ENCODE measurements at regions not wholly inside any gene's neighbourhood (a gene's known extent, or its start where the extent isn't known, plus 50 kb on each side); places are given as distances from the start of the nearest gene placed in this dataset.

DNA sequence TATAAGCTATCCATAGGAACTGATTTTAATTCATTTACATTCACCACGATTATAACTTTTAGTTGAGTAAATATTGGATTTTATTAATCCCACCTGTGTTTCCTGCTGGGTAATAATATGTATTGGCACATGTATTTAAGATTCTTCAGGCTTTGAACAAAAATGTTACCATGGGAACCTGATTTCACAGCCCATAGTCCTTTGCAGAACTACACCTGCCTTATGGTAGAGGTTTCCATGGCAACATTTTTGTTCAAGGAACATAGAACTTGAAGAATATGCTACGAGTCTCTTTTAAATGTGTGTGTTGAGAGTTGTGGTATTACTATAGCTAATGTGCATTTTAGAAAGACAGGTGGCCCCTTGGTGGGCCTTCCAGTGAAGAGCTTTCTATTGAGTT is 317.4 kb downstream of the SAMD5 start:
- no peak for DNase-seq

DNA sequence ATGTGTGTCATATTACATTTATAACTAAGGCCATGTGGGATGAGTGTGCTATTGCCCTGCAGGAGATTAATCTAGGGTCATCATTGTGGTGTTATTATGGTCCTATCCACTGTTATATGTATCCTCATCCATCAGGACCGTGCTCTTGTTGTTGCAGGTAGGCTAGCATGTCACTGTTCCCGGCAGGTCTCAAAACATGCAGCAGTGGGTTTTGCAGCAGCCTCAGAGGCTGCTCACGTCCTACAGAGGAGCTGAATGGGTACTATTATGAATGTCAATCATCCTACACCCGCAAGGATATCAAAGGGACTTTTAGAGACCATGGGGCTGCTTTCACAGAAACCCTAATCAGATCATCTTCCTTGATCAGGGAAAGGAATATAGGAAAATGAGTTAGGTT is 318.2 kb downstream of the SAMD5 start:
- no peak for DNase-seq

DNA sequence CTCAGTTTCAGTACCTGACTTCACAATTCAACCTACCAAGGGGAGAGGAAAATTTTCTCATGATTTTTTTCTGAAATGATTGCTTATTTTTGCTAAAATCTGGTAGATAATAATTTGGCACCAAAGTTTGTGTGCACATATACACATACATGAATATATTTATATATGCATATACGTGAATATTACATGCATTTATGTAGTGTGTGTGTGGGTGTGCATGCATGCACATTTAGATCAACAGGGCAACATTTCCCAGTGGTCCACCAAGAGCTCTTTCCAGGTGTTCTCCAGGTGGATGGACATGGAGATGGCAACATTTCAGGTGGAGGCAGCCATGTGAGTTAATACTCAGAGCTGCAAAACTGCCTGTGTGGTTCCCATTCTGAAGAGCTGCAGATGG is 320.9 kb downstream of the SAMD5 start:
- no peak for DNase-seq

DNA sequence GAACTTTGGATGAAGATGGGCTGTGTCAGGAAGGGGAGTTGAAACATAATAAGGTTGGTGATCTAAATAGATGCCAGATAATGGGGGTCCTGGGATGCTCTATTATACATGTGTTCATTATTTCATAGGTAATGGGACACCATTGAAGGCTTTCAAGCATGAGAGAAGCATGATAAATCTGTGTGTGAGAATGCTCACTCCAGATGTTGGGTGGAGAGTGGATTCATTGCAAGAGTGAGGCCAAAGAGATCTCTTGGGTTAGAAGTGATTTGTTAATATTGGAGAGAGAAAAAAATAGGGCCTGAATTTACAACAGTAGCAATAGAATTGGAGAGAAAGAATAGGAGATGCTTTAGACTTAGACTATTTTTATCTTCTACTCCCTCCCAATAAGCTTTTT is 321.3 kb downstream of the SAMD5 start:
- DNase-seq = no peak

DNA sequence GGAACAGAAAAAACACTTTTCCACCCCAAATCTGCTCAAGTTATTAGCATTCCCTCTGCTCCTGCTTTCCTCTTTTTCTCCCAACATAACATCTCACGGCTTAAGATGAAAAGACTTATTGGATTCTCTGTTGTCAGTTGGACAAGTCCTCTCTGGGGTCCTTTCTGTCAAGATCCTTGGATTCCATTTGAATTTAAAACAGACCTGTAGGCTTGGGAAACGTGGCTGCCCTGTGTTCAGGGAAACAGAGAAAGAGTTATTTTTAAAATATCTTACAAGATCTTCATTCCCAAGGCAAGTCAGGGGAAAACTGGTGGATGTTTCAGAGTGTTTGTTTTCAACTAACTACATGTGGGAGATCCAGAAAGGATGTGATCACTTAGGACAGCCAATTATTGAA is 322.9 kb downstream of the SAMD5 start:
- DNase-seq = no peak

DNA sequence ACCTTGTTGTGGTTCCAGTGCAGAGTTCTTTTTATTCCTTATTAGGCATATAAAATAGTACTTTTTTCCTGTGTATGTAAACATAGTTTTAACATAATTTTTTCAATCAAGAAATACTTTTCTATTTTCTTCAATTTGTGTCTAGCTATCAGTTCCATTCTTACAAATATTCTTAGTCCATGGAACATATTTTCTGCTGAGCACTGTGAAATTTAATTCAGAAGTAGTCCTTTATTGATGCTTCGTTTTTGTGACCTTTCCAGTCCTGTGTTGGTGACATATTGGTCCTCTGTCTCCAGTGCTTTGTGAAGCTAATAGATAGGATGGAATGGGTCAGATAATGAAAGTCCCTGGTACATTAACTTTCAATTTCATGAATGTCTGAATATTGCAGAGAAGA is 325.1 kb downstream of the SAMD5 start:
- no peak for DNase-seq

DNA sequence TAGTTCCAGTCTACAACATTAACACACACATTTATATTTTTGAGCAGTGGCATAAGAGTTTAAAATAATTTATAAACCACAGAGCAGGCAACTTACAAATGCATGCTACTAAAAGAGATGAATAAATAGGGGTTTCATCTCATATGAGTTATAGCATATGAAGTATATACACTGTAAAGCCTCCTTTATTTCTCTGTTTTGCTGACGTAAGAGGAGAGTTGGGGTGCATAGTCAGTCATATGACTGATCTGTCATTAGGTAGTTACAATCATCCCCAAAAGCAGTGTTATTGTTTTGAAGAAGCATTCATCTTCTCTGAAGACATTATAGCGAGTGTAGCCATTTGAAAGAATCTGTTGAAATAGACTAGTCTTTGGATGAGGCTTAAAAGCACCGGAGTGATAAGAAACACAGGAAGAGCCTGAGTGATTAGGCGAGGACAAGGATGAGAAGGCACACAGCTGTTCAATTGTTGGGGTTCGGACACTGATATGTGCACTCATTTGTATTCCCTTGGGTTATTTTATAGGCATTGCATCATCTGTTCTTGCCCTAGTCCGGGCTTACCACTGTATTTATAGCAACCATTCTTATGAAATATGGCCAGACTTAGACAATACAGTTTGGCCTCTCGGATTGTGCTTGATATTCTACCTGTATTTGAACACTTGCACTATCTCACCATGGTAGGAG is 325.7 kb downstream of the SAMD5 start:
- DNase-seq = no peak

DNA sequence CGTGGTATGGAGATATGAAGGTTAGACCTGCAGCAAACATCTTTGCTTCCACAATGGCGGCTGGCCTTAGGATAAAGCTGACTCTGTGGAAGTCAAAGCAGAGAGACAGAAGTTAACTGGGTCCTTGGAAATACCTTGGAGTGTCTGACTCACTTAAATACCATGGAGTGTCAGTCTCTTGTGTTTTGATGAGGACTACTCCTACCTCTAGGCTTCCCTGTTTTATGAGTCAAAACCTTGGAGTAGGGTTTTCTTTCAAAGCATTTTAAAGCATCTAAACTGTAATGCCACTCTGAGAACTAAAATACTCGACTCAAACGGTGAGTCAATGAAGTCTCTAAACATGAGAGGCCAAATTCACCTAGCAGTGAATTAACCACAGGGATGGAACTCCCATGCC is 329.1 kb downstream of the SAMD5 start:
- no peak for DNase-seq

DNA sequence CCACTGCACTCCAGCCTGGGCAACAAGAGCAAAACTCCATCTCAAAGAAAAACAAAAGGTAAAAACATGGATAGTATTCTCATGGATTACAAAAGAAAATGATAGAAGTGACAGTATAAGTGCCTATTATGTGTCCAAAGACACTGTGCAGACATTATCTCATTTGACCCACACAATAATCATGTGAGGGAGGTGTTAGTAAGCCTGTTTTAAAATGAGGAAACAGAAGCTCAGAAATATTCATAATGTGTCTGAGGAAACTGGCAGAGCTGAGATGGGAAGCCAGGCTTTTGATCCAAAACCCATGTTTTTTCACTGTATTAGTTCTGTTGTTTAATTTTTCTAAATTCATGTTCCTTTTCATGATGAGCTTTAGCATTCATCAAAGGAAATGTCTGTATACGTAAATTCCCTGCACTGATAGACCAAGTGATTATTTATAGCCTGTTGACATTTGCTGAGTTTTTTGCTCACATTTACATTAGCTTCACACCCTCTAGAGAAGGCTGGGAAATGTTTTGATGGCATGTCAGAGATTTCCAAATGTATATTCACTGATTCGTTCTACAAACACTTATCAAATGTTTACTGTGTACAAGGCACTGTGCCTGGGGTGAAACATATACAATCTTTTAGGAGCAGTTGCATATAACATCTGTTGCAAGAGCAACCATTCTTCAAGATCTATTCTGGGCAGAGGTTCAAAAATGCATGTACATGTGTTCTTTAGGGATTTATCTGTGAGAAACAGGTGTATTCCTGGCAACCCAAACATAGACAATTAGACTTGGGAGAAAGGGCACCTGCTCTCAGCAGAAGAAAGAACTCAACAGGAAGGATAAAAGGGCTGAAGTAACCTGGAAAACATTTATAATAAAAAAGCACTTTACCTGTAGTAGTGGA is 331.5 kb downstream of the SAMD5 start:
- DNase-seq = no peak

DNA sequence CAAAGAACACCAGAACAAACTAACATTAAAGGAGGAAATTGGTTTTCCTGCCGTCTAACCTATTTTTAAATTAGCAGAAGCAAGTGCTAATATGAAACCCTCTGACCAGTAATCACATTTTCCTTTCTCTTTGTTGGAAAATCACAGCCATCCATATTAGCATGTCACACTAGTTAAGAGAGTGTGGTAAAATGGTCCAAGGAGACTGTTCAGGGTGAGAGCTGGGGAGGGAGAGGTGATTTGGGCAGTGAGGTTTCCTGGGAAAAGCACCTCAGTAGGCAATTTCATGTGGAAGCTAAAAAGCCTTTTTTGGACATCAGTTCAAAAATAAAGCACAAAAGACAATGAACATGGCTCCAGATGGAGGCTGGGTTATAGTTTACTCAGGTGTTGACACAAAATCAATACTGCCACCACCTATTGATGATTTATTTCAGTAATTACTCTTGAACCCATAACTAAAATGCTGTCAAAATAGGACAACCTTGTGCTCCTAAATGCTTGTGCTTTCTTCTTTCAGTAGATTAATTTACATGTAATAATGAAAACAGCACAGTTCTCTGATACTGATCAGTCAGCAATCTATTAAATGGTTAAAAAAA is 333.2 kb downstream of the SAMD5 start:
- no peak for DNase-seq

DNA sequence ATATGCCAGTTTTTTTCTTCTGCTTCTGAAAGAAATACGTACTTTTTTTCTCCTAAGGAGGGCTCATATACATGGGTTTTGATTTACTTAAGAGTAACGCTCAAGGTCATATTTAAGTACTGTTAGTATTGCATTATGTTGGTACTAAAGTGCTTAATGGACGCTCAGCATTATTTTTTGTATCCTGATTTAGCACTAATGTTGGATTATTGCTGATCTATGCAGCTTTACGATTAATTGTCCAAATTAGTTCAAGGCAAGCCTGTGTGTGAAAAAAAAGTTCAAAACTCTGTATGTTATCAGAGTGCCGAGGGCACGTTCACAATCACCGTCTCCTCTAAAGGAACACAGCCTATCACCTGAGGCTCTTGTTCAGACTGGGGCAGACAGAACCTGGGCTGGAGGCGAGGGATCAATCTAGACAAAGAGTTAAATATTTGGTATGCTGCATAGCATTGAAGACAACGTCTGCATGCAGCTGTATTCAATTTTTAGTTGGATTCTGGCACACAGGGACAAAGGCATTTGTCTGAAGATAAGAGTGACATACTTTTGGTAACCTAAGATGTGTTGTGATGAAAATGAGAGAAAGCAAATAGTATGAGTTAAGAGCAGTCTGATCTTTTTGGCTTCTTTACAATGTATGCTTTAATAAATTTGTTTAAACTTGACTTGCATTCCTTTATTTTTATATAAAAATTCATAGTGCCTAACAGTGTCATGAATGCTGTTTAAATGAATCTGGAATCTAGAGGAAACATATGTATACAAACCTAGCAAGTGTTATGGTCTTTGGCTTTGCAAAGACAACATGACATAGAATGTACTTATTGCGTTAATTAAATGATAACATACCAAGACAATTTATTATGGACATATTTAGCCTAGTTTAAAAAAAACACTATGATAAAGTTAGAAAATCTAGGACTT is 341.2 kb downstream of the SAMD5 start:
- no peak for DNase-seq

DNA sequence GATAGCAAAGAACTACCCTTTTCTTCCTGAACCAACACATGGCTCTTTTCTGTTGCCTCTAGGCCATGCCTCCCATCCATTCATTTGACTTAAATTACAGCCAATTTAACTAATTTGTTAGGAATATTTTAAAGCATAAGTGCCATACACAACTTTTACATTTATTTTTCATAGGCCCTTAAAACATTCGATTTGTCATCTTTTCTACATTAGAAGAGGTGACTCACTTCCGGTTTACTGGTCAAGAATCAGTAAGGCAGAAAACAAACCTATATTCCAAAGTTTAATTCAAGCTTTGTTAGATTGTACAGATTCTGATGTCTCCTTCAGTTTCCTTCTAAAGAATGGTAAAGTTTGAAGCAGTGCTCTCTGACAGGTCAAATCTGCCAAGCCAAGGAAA is 344.3 kb downstream of the SAMD5 start:
- DNase-seq = no peak

DNA sequence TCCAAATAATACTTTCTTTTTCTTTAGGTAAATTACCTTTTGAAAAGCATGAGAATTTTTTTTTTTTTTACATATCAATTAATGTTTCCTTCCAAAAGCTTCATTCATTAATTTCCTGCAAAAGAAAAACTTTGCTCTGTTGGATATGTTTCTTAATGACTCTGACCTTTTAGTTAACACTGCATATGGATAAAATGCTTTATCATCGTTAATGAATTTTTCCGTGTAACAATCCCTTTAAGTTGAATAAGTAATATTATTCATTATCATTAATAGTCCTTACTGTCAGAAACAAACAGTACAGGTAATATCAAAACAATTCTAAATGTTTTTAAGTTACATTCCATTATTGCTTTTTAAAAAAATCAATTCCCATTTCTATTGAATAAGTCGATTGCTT is 345.1 kb downstream of the SAMD5 start:
- DNase-seq = no peak

DNA sequence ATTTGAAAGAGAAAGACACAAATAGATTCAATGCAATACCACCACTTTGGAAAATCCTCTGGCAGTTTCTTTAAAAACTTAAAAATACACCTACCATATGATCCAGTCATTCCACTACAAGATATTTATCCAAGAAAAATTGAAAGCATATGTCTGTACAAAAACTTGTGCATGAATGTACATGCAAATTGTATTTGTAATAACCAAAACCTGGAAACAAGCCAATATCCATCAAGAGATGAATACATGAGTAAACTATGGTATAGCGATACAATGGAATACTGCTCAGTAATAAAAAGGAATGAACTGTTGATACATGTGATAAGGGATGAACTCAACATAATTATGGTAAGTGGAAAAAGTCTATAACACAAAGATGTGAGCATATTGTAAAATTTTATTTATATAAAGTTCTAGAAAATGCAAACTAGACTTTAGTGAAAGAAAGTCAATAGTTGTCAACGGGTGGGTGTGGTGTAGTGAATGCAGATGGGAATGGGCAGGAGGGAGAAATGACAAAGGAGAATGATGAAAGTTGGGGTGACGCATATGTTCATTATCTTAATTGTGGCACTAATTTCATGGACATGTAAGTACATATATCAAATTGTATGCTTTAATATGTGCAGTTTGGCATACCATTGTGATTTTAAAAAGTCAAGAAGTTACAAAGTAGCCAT is 347.5 kb downstream of the SAMD5 start:
- DNase-seq = no peak

DNA sequence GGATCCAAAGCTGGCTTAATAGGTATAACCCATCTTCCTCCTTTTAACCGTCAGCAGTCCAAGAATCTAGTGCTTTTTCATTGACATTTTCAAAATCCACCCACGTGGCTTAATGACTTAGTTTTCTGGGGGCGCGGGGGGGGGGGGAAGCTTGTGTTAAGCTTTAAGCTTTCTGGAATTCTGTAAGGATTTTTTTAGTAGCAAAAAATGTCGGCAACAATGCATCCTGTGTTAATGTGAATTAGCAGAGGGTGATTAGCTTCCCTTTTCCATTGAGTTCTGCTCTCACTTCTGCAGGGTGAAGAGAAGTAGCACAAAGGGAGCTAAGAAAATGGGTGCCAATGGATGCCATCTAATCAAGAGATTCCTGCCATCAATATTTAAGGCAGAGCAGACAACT is 348.2 kb downstream of the SAMD5 start:
- DNase-seq = no peak

DNA sequence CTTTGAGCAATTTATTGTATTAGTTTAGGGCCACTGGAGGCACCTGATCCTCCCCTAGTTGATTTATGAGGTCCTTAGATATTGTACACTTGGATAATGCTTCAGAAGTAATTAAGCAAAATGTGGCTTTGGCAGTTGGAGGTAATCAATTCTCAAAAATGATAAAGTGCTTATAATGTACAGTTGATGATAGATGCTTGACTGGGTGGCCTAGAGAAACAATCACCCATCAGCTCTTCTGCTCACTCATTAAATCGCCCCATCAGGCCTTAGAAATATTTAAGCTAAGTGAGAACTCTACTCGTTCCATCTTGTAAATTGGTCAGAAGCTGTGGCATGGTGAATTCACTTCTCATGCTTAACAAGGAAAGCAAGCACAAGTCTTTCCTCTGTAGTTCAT is 349.9 kb downstream of the SAMD5 start:
- no peak for DNase-seq

DNA sequence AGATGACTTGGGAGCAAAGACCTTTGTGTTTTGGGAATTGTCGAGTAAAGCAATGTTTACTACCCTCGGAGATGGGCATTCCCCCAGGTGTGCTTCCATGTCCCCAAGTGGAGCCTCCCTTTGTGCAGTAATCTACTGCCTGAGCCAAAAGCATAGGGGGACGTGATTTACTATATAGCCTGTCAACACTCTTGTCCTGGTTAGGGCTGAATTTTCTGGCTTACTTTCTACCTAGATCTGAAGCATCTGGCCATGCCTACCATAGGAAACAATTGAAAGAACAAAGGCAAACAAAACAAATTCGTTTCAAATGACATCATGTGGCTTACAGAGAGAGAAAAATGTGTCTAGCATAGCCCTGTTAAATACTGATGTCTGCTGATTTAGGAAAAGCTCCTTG is 350.6 kb downstream of the SAMD5 start:
- no peak for DNase-seq

DNA sequence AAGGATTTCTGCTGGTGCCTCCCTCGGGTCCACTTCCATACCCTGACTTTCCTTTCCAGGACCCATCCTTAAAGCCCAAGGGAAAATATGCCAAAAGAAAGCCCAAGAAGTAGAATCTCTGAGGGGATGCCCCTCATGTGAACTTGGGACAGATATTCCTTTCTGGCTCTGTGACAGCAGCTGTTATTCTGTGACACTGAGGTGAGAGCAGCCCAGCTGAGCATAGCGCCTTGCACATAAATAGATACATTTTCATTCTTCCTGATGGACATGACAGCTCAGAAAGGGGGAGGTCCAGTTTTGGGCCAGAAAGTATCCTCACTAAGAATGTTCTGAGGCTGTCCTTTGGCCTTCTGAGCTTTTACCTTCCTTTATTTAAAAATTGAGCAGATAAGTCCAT is 353.2 kb downstream of the SAMD5 start:
- DNase-seq = no peak

DNA sequence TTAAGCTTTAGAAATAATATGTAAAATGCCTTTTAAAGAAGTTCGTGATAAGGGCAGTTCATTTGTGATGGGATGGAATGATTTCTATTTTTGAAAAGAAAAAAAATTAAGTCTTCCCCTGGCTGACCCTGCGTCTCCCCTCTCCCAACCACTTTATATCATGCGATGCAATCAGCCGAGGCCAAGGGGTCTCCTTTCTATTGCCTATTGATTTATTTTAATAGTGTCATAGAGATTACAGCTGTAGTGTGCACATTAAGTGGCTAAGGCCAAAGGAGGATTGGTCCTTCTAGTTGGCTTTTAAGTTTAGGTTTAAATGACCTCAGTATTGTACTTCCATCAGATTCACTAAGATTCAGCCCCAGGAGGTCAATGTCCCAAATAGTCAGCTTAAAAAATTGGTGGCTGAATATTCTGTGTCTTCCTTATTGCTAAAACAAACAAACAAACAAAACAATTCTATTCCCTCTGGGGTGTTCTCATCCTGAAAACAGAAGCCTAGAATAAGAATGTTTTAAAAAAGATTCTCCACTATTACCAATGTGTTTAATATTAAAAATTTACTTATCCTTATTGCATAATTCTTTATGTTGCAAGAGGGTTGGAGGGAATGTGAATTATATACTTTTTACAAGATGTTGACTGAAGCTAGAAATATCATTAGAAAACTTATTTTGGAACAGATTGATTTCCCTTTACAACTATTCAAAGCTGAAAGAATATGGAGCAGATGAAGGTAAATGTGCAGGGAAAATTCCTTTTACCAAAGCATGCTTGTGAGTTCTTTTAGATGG is 359.1 kb downstream of the SAMD5 start:
- DNase-seq = no peak

DNA sequence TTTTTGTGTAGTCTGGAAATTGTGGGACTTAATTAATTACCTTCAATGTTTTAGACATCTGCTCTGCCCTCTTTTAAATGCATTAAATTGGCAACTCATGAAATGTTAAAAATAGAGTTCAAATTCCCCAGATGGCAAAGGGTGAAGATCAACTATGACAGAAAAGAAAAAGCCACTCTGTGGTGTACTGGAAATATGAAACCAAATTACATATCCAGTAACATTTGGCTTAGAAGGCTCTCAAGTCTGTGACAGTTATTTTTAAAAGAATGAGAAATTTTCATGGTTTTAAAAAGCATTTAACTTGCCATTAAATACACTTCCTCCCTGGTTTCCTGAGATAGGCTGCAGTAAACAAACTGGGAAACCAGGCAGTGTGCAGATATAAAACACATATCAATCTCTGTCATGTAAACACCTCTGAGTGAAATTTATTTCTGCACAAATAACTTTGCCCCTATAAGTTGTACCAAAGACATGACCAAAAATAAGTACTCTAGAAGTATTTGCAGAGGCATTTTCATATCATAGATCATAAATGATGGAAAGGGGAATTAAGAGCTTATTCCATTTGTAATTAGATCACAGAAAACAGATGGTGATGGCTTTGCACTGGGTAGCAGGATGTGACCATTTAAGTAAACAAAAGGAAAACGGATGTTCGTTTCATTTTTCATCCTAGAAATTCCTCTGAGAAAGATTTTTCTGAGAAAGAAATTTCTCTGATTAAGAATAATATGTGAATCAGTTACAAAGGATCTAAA is 360.1 kb downstream of the SAMD5 start:
- no peak for DNase-seq

DNA sequence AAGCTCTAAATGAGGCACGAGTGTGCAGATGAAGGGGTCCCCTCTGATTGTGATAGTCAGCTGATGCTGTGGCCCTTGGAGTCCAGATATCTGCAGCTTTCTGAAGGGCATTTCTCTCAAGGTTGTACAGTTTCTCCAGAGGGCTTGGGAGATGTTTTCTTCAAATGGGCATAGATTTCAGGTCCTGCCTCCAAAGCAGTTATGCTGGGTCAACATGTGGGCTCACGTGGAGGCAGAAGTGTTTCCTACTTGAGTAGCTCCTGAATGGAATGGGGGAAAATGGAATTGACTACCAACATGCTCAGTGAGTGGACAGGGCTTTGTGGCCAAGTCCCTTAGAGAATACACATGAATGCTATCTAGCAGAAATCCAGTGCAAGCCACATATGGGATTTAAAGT is 360.7 kb downstream of the SAMD5 start:
- DNase-seq = no peak
